H1 (cell line): ENCODE measurements at regions not wholly inside any gene's neighbourhood (a gene's known extent, or its start where the extent isn't known, plus 50 kb on each side); places are given as distances from the start of the nearest gene placed in this dataset.

ENCODE experiments used
- CTCF ChIA-PET: fragments of 300-600 bp; sonication (Branson Sonifier 250); formaldehyde crosslinking; loops from one replicate; lab custom pipeline; 2021; ENCODE audit not compliant: partially characterized antibody; lab: Charles Lee
- POLR2A ChIA-PET: fragments of 300-600 bp; sonication (Branson Sonifier 250); formaldehyde crosslinking; loops from one replicate; lab custom pipeline; 2021; ENCODE audit warnings: inconsistent platforms; ENCODE audit not compliant: partially characterized antibody; lab: Charles Lee
- DNase-seq, 2 experiments: peaks; one replicate each; pipeline versions ENCODE4 v3.0.0 to v3.0.0-alpha.2; 2010 to 2022; ENCODE audit warnings: low spot score in 2 of 2, low read depth in 1 of 2, mixed read lengths in 1 of 2
- FAIRE-seq: peaks from 2 replicates; lab custom pipeline; 2011; peaks lifted over from hg19 to GRCh38; lab: Jason Lieb, UNC
- H2AFZ ChIP-seq: 2 replicates; pipeline ENCODE4 v1.8.1; 2012; ENCODE audit warnings: low read length, inconsistent platforms
- H2AK5ac ChIP-seq: 2 replicates; pipeline ENCODE4 v1.6.1; 2013; ENCODE audit warnings: low read depth, low read length
- H2BK120ac ChIP-seq: replicated peaks from 2 replicates; pipeline ENCODE3; 2013; ENCODE audit warnings: low read depth, low read length, inconsistent platforms
- H2BK12ac ChIP-seq: 2 replicates; pipeline ENCODE4 v1.6.1; 2013; ENCODE audit warnings: low read depth, low read length
- H2BK15ac ChIP-seq: 2 replicates; pipeline ENCODE4 v1.6.1; 2013; ENCODE audit warnings: low read length
- H2BK20ac ChIP-seq: 2 replicates; pipeline ENCODE4 v1.6.1; 2013; ENCODE audit warnings: low read length
- H2BK5ac ChIP-seq: 2 replicates; pipeline ENCODE4 v1.6.1; 2013; ENCODE audit warnings: low read depth, low read length
- H3K14ac ChIP-seq: 2 replicates; pipeline ENCODE4 v1.6.1; 2013; ENCODE audit warnings: inconsistent platforms; ENCODE audit not compliant: insufficient read length
- H3K18ac ChIP-seq: 2 replicates; pipeline ENCODE4 v1.6.1; 2013; ENCODE audit warnings: low read length; ENCODE audit errors: extremely low read depth
- H3K23ac ChIP-seq: 2 replicates; pipeline ENCODE4 v1.6.1; 2013; ENCODE audit warnings: inconsistent platforms; ENCODE audit not compliant: insufficient read length
- H3K23me2 ChIP-seq: 2 replicates; pipeline ENCODE4 v1.6.1; 2013; ENCODE audit warnings: low read depth, low read length
- H3K27ac ChIP-seq: 2 replicates; pipeline ENCODE4 v1.6.1; 2011; ENCODE audit warnings: low read depth, low read length, inconsistent platforms
- H3K27me3 ChIP-seq, 4 experiments: replicated peaks in 1 of 4; 1 replicate in 1 of 4; 2 replicates in 3 of 4; pipeline versions ENCODE4 v1.6.1 to v1.8.1; 2011 to 2013; ENCODE audit warnings: low read length in 3 of 4, mild to moderate bottlenecking in 3 of 4, inconsistent platforms in 2 of 4, mixed read lengths in 2 of 4, moderate library complexity in 1 of 4; ENCODE audit not compliant: control insufficient read depth in 3 of 4, insufficient read depth in 3 of 4; ENCODE audit errors: extremely low read depth in 1 of 4
- H3K36me3 ChIP-seq, 4 experiments: 2 replicates each; pipeline versions ENCODE4 v1.6.1 to v1.8.1; 2011 to 2013; ENCODE audit warnings: mild to moderate bottlenecking in 4 of 4, low read length in 3 of 4, moderate library complexity in 2 of 4, control low read depth in 1 of 4, inconsistent platforms in 1 of 4; ENCODE audit not compliant: insufficient read depth in 4 of 4, control insufficient read depth in 2 of 4
- H3K4ac ChIP-seq: replicated peaks from 2 replicates; pipeline ENCODE3; 2013; ENCODE audit warnings: low read length, low read depth, mixed read lengths, inconsistent platforms; ENCODE audit not compliant: insufficient read length
- H3K4me1 ChIP-seq, 4 experiments: replicated peaks in 1 of 4; 1 replicate in 1 of 4; 2 replicates in 3 of 4; pipeline versions ENCODE4 v1.6.1 to v1.8.1; 2011 to 2013; ENCODE audit warnings: low read length in 3 of 4, inconsistent platforms in 2 of 4, mixed read lengths in 1 of 4; ENCODE audit not compliant: insufficient read depth in 4 of 4, control insufficient read depth in 3 of 4
- H3K4me2 ChIP-seq, 2 experiments: 2 replicates each; pipeline versions ENCODE4 v1.6.1 to v1.8.1; 2011 to 2013; ENCODE audit warnings: low read depth in 2 of 2, low read length in 2 of 2, control low read depth in 1 of 2, inconsistent platforms in 1 of 2, mild to moderate bottlenecking in 1 of 2; ENCODE audit not compliant: insufficient read depth in 1 of 2
- H3K4me3 ChIP-seq, 4 experiments: fragments of 200-600, 300-600 bp in 1 of 4; sonication (generic), shearing (Covaris generic), sonication (Bioruptor Twin) in 1 of 4; 2 replicates each; pipeline versions ENCODE4 v1.5.1 to v1.8.1; 2011 to 2016; ENCODE audit warnings: low read length in 4 of 4, low read depth in 3 of 4, control low read depth in 2 of 4, inconsistent platforms in 2 of 4, mild to moderate bottlenecking in 2 of 4, mixed read lengths in 1 of 4, moderate library complexity in 1 of 4; ENCODE audit not compliant: insufficient read depth in 2 of 4; ENCODE audit errors: extremely low read depth in 1 of 4
- H3K56ac ChIP-seq: replicated peaks from 2 replicates; pipeline ENCODE3; 2013; ENCODE audit warnings: low read depth, mild to moderate bottlenecking, mixed read lengths, low read length, inconsistent platforms; ENCODE audit not compliant: insufficient read length
- H3K79me1 ChIP-seq: 2 replicates; pipeline ENCODE4 v1.6.1; 2013; ENCODE audit warnings: low read depth, low read length, control low read depth
- H3K79me2 ChIP-seq, 2 experiments: 2 replicates each; pipeline versions ENCODE4 v1.6.1 to v1.8.1; 2012 to 2013; ENCODE audit warnings: low read length in 2 of 2, mild to moderate bottlenecking in 2 of 2, inconsistent platforms in 1 of 2; ENCODE audit not compliant: insufficient read depth in 2 of 2, control insufficient read depth in 1 of 2
- H3K9ac ChIP-seq, 4 experiments: replicated peaks in 1 of 4; 1 replicate in 1 of 4; 2 replicates in 3 of 4; pipeline versions ENCODE4 v1.6.1 to v1.8.1; 2011 to 2013; ENCODE audit warnings: low read depth in 3 of 4, low read length in 3 of 4, control low read depth in 2 of 4, mild to moderate bottlenecking in 2 of 4, moderate library complexity in 2 of 4, inconsistent platforms in 1 of 4; ENCODE audit errors: extremely low read depth in 1 of 4
- H3K9me3 ChIP-seq, 2 experiments: 2 replicates each; pipeline versions ENCODE4 v1.6.1 to v1.8.1; 2012 to 2013; ENCODE audit warnings: mild to moderate bottlenecking in 2 of 2, moderate library complexity in 2 of 2, control low read depth in 1 of 2, inconsistent platforms in 1 of 2, low read depth in 1 of 2, low read length in 1 of 2, mixed read lengths in 1 of 2; ENCODE audit not compliant: insufficient read depth in 2 of 2
- H4K20me1 ChIP-seq, 2 experiments: replicated peaks in 1 of 2; 2 replicates each; pipeline versions ENCODE3 to v1.8.1; 2011 to 2013; ENCODE audit warnings: inconsistent platforms in 2 of 2, low read length in 2 of 2, mild to moderate bottlenecking in 1 of 2; ENCODE audit not compliant: insufficient read depth in 2 of 2, control insufficient read depth in 1 of 2
- H4K5ac ChIP-seq: 2 replicates; pipeline ENCODE4 v1.6.1; 2013; ENCODE audit warnings: low read length, low read depth, mixed read lengths, inconsistent platforms; ENCODE audit not compliant: insufficient read length
- H4K8ac ChIP-seq: 2 replicates; pipeline ENCODE4 v1.8.0; 2013; ENCODE audit warnings: mild to moderate bottlenecking, moderate library complexity, low read length, inconsistent platforms; ENCODE audit not compliant: insufficient read depth; ENCODE audit errors: extremely low read depth
- H4K91ac ChIP-seq: replicated peaks from 2 replicates; pipeline ENCODE3; 2013; ENCODE audit warnings: low read length, mixed read lengths, inconsistent platforms; ENCODE audit not compliant: insufficient read length
- CEBPB ChIP-seq: IDR thresholded peaks from 2 replicates; pipeline ENCODE4 v1.6.1; 2012; ENCODE audit warnings: low read depth, low read length
- CHD1 ChIP-seq: IDR thresholded peaks from 2 replicates; pipeline ENCODE4 v1.6.1; 2012; ENCODE audit warnings: low read depth, low read length, improper control_type of control experiment
- CTBP2 ChIP-seq: IDR thresholded peaks from 2 replicates; pipeline ENCODE4 v1.7.0; 2011; ENCODE audit warnings: borderline replicate concordance, mild to moderate bottlenecking, moderate library complexity, mixed read lengths, low read length; ENCODE audit not compliant: insufficient read depth, insufficient read length
- EGR1 ChIP-seq: IDR thresholded peaks from 2 replicates; pipeline ENCODE4 v1.6.1; 2011; ENCODE audit warnings: low read depth, low read length, borderline replicate concordance
- FOSL1 ChIP-seq: IDR thresholded peaks from 2 replicates; pipeline ENCODE4 v1.6.1; 2011; ENCODE audit warnings: mild to moderate bottlenecking, low read depth, low read length, moderate library complexity; ENCODE audit not compliant: insufficient read depth
- GTF2F1 ChIP-seq: IDR thresholded peaks from 2 replicates; pipeline ENCODE4 v1.6.1; 2012; ENCODE audit warnings: low read depth, low read length, improper control_type of control experiment, borderline replicate concordance
- KDM1A ChIP-seq: fragments of 200-600, 300-600 bp; sonication (generic); IDR thresholded peaks from 2 replicates; pipeline ENCODE4 v1.7.1; 2016; ENCODE audit warnings: mild to moderate bottlenecking, low read length, borderline replicate concordance
- RAD21 ChIP-seq, 2 experiments: IDR thresholded peaks in 1 of 2; conservative IDR thresholded peaks in 1 of 2; 2 replicates each; pipeline ENCODE4 v1.6.1; 2011; ENCODE audit warnings: low read depth in 2 of 2, low read length in 2 of 2, improper control_type of control experiment in 1 of 2, inconsistent platforms in 1 of 2, mild to moderate bottlenecking in 1 of 2, moderate library complexity in 1 of 2
- RBBP5 ChIP-seq: IDR thresholded peaks from 2 replicates; pipeline ENCODE4 v1.7.1; 2012; ENCODE audit warnings: low read depth, mild to moderate bottlenecking, inconsistent platforms, low read length, moderate library complexity, borderline replicate concordance
- RFX5 ChIP-seq: IDR thresholded peaks from 2 replicates; pipeline ENCODE4 v1.6.1; 2011; ENCODE audit warnings: low read depth, low read length, improper control_type of control experiment, borderline replicate concordance
- SIX5 ChIP-seq: IDR thresholded peaks from 2 replicates; pipeline ENCODE4 v1.6.1; 2011; ENCODE audit warnings: mild to moderate bottlenecking, low read depth, low read length
- SP2 ChIP-seq: IDR thresholded peaks from 2 replicates; pipeline ENCODE4 v1.6.1; 2012; ENCODE audit warnings: mild to moderate bottlenecking, low read length, inconsistent platforms
- SP4 ChIP-seq: IDR thresholded peaks from 2 replicates; pipeline ENCODE4 v1.6.1; 2012; ENCODE audit warnings: low read length, inconsistent platforms
- TAF1 ChIP-seq: IDR thresholded peaks from 2 replicates; pipeline ENCODE4 v1.6.1; 2011; ENCODE audit warnings: mild to moderate bottlenecking, low read depth, low read length
- TBP ChIP-seq: IDR thresholded peaks from 2 replicates; pipeline ENCODE4 v1.6.1; 2011; ENCODE audit warnings: low read depth, low read length, improper control_type of control experiment
- ZNF274 ChIP-seq: IDR thresholded peaks from 2 replicates; pipeline ENCODE4 v1.7.0; 2012; ENCODE audit warnings: low read length, borderline replicate concordance; ENCODE audit errors: extremely low read depth
- WGBS, 2 experiments: shearing (Covaris generic) in 1 of 2; methylation state at CpG; one replicate each; pipeline versions ENCODE4 v1.1.6 to v1.1.7; 2013 to 2015; ENCODE audit warnings: low lambda C conversion rate in 2 of 2, mixed read lengths in 2 of 2, inconsistent platforms in 1 of 2, low coverage in 1 of 2, missing lambda C conversion rate in 1 of 2; ENCODE audit not compliant: insufficient replicate concordance in 2 of 2, insufficient coverage in 1 of 2, insufficient read length in 1 of 2; ENCODE audit errors: extremely low coverage in 1 of 2, missing lambda C conversion rate in 1 of 2; 5-methylcytosine and 5-hydroxymethylcytosine counted together

- Histone ChIP-seq H3K4me3 (no peak overlapping the region), H2AFZ (no peak overlapping the region), H3K27me3 (no peaks in the 10 kb centered on the region), H2BK15ac (no peak overlapping the region), H3K79me1 (no peaks in the 10 kb centered on the region), H3K9me3 (no peaks in the 10 kb centered on the region; a peak in 1 of 4 replicates), H3K56ac (no peak overlapping the region), H4K5ac (no peak overlapping the region), H2BK5ac (no peak overlapping the region), H4K91ac (no peak overlapping the region), H2BK120ac (no peak overlapping the region), H3K4me1 (no peaks in the 10 kb centered on the region), H4K8ac (no peak overlapping the region), H3K79me2 (no peaks in the 10 kb centered on the region), H2AK5ac (no peak overlapping the region), H3K14ac (no peak overlapping the region), H3K27ac (no peak overlapping the region), H3K4ac (no peak overlapping the region), H3K23me2 (no peaks in the 10 kb centered on the region), H3K18ac (no peak overlapping the region), H2BK12ac (no peak overlapping the region), H4K20me1 (no peaks in the 10 kb centered on the region), H3K4me2 (no peak overlapping the region), H3K9ac (no peak overlapping the region), H3K23ac (no peak overlapping the region), H2BK20ac (no peak overlapping the region), H3K36me3 (no peaks in the 10 kb centered on the region; a peak in 1 of 8 replicates)
- POLR2A ChIA-PET: no interaction called here
- FAIRE-seq (peak; percentile 39), DNase-seq (no peak)
- CTCF ChIA-PET: interaction anchor here (0.7 kb wide), 1 partner anchor 67 kb away, joined by 3 read pairs; no protein-coding TSS in a partner anchor
- 89% methylated on average over 10 of the region's 10 CpGs; no CpG with 5 or more reads in 1 of the 2 experiments for WGBS, 2 experiments
- TF ChIP-seq ZNF274: no peak
- TF ChIP-seq RBBP5: no peak
- no peak for TF ChIP-seq RAD21 (IDR thresholded peaks at IDR 0.05 in 1 of 2, conservative IDR thresholded peaks at IDR 0.05 in 1 of 2; ENCODE audit: low read depth in 2 of 2, low read length in 2 of 2)
- TF ChIP-seq EGR1: no peak
- TF ChIP-seq CEBPB: no peak
- no peak for TF ChIP-seq TBP
- TF ChIP-seq CHD1: no peak
- no peak for TF ChIP-seq SP2
- no peak for TF ChIP-seq TAF1
- TF ChIP-seq GTF2F1: no peak
- no peak for TF ChIP-seq FOSL1
- TF ChIP-seq RFX5: no peak
- TF ChIP-seq CTBP2: no peak
- no peak for TF ChIP-seq SIX5
- TF ChIP-seq SP4: no peak
- no peak for TF ChIP-seq KDM1A
Observed at GRCh38 chr6:14499841-14500240, 382.3 kb downstream of the CD83 start.
